Esophagus squamous epithelium (tissue), 5 donors: ENCODE measurements at regions not wholly inside any gene's neighbourhood (a gene's known extent, or its start where the extent isn't known, plus 50 kb on each side); places are given as distances from the start of the nearest gene placed in this dataset.
"Not testable (repeated sequence)": the region's sequence is repeated elsewhere in the genome, so short reads cannot be mapped to it uniquely, and the experiment has no call there.

Experiments used
- DNase-seq: peaks from one replicate; lab custom pipeline; 2025; lab: John Stamatoyannopoulos, UW
- H3K27ac ChIP-seq, 4 donors: fragments of 200-600 bp; sonication (generic); one replicate each; pipeline ENCODE4 v1.5.1; 2016 to 2019; ENCODE audit warnings: mild to moderate bottlenecking in 1 of 4
- H3K27me3 ChIP-seq, 4 donors: fragments of 200-600 bp; sonication (generic); 1 replicate in 3 of 4; 2 replicates in 1 of 4; pipeline versions ENCODE4 v1.5.1 to v1.6.0; 2017 to 2021; ENCODE audit warnings: antibody characterized with exemption in 1 of 4
- H3K36me3 ChIP-seq, 3 donors: fragments of 200-600 bp; sonication (generic); one replicate each; pipeline ENCODE4 v1.5.1; 2016 to 2019
- H3K4me1 ChIP-seq, 3 donors: fragments of 200-600 bp; sonication (generic); one replicate each; pipeline ENCODE4 v1.5.1; 2017 to 2019
- H3K4me3 ChIP-seq, 4 donors: fragments of 200-600 bp; sonication (generic); 1 replicate in 3 of 4; 2 replicates in 1 of 4; pipeline ENCODE4 v1.5.1; 2016 to 2019; ENCODE audit warnings: mild to moderate bottlenecking in 2 of 4, moderate library complexity in 1 of 4
- H3K9me3 ChIP-seq, 3 donors: fragments of 200-600 bp; sonication (generic); one replicate each; pipeline ENCODE4 v1.5.1; 2016 to 2019
- CTCF ChIP-seq, 6 experiments: fragments of 450-650 bp in 4 of 6; fragments of 200-600 bp in 2 of 6; sonication (generic) in 2 of 6; IDR thresholded peaks; one replicate each; pipeline ENCODE4 v1.5.1; 2016 to 2019; ENCODE audit warnings: antibody characterized with exemption in 6 of 6, mild to moderate bottlenecking in 4 of 6, moderate library complexity in 4 of 6
- POLR2A ChIP-seq, 4 donors: fragments of 450-650 bp; IDR thresholded peaks; one replicate each; pipeline ENCODE4 v1.6.1; 2017; ENCODE audit warnings: antibody characterized with exemption in 4 of 4, mild to moderate bottlenecking in 4 of 4, moderate library complexity in 3 of 4
- WGBS, 2 donors: methylation state at CpG; one replicate each; pipeline ENCODE4 v1.1.5; 2018; 5-methylcytosine and 5-hydroxymethylcytosine counted together
- intact Hi-C: fragments of 100-400 bp; cut with DNase I; formaldehyde crosslinking; loops from one replicate; pipeline ENCODE4 v1.15.0; 2022
- donor health status: DM: yes; HTN: yes; CAD: no.

GRCh38 chr4:111435986-111436744 is 709.1 kb upstream of the FAM241A start:
- WGBS, 2 donors: 46 to 63% methylated on average over 2 of the region's 2 CpGs
- H3K4me1 ChIP-seq: no peaks in the 10 kb centered on the region
- H3K27ac ChIP-seq: no peak overlapping the region
- TF ChIP-seq CTCF (IDR thresholded peaks at IDR 0.05) (no peak), POLR2A (IDR thresholded peaks at IDR 0.05) (no peak)
- H3K36me3 ChIP-seq: no peaks in the 10 kb centered on the region
- no peak for DNase-seq
- H3K9me3 ChIP-seq: no peaks in the 10 kb centered on the region
- no peaks in the 10 kb centered on the region for H3K27me3 ChIP-seq
- intact Hi-C loops: no loop called here
- no peak overlapping the region for H3K4me3 ChIP-seq

- Histone ChIP-seq H3K27ac (no peak overlapping the region), H3K4me1 (no peaks in the 10 kb centered on the region), H3K27me3 (no peaks in the 10 kb centered on the region), H3K9me3 (no peaks in the 10 kb centered on the region), H3K36me3 (no peaks in the 10 kb centered on the region), H3K4me3 (no peak overlapping the region)
- no peak for DNase-seq
- intact Hi-C loops: no loop called here
- WGBS, 2 donors: 49 to 50% methylated on average over 2 of the region's 2 CpGs
- TF ChIP-seq POLR2A (IDR thresholded peaks at IDR 0.05): no peak
- TF ChIP-seq CTCF (IDR thresholded peaks at IDR 0.05): no peak
Measured at GRCh38 chr4:111441687-111442086, 703.6 kb upstream of the FAM241A start.

GRCh38 chr4:111444836-111445235 is 700.4 kb upstream of the FAM241A start:
- H3K27me3 ChIP-seq, H3K4me3 ChIP-seq, intact Hi-C loops, DNase-seq, H3K27ac ChIP-seq, H3K9me3 ChIP-seq, H3K36me3 ChIP-seq, H3K4me1 ChIP-seq: not testable (repeated sequence)
- whole genome bisulfite sequencing, 2 donors: 66% methylated on average over 3 of the region's 3 CpGs; no CpG with 5 or more reads in 1 of the 2 donors

GRCh38 chr4:111449657-111450056 is 695.6 kb upstream of the FAM241A start:
- WGBS, 2 donors: 73 to 77% methylated on average over 1 of the region's 1 CpG

GRCh38 chr4:111450867-111451266 is 694.4 kb upstream of the FAM241A start:
- Histone ChIP-seq H3K36me3 (no peaks in the 10 kb centered on the region), H3K9me3 (no peaks in the 10 kb centered on the region), H3K27ac (no peak overlapping the region), H3K4me3 (no peak overlapping the region), H3K4me1 (no peaks in the 10 kb centered on the region), H3K27me3 (no peaks in the 10 kb centered on the region)
- no peak for DNase-seq
- no peak for TF ChIP-seq POLR2A (IDR thresholded peaks at IDR 0.05)
- no peak for TF ChIP-seq CTCF (IDR thresholded peaks at IDR 0.05)
- intact Hi-C loops: no loop called here

More at GRCh38 chr4:111449657-111450056, 695.6 kb upstream of the FAM241A start:
- Histone ChIP-seq H3K27ac (no peak overlapping the region), H3K9me3 (no peaks in the 10 kb centered on the region), H3K27me3 (no peaks in the 10 kb centered on the region), H3K4me1 (no peaks in the 10 kb centered on the region), H3K36me3 (no peaks in the 10 kb centered on the region), H3K4me3 (no peak overlapping the region)
- intact Hi-C loops: no loop called here
- no peak for DNase-seq
- no peak for TF ChIP-seq CTCF (IDR thresholded peaks at IDR 0.05)
- no peak for TF ChIP-seq POLR2A (IDR thresholded peaks at IDR 0.05)
